ENCODE measurements at regions not wholly inside any gene's neighbourhood (a gene's known extent, or its start where the extent isn't known, plus 50 kb on each side); places are given as distances from the start of the nearest gene placed in this dataset.

GRCh38 chr1:80656641-80657040 lies 1144.1 kb upstream of the ADGRL2 start:
- TF ChIP-seq, protein P1, sequence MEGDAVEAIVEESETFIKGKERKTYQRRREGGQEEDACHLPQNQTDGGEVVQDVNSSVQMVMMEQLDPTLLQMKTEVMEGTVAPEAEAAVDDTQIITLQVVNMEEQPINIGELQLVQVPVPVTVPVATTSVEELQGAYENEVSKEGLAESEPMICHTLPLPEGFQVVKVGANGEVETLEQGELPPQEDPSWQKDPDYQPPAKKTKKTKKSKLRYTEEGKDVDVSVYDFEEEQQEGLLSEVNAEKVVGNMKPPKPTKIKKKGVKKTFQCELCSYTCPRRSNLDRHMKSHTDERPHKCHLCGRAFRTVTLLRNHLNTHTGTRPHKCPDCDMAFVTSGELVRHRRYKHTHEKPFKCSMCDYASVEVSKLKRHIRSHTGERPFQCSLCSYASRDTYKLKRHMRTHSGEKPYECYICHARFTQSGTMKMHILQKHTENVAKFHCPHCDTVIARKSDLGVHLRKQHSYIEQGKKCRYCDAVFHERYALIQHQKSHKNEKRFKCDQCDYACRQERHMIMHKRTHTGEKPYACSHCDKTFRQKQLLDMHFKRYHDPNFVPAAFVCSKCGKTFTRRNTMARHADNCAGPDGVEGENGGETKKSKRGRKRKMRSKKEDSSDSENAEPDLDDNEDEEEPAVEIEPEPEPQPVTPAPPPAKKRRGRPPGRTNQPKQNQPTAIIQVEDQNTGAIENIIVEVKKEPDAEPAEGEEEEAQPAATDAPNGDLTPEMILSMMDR (IDR thresholded peaks at IDR 0.05 in 8 of 11, conservative IDR thresholded peaks at IDR 0.05 in 3 of 11), result no peak
- no peak for TF ChIP-seq POLR2A (IDR thresholded peaks at IDR 0.05)
- TF ChIP-seq POLR2AphosphoS5 (IDR thresholded peaks at IDR 0.05), result no peak
